ENCODE measurements at regions not wholly inside any gene's neighbourhood (a gene's known extent, or its start where the extent isn't known, plus 50 kb on each side); places are given as distances from the start of the nearest gene placed in this dataset.
"Not testable (repeated sequence)": the region's sequence is repeated elsewhere in the genome, so short reads cannot be mapped to it uniquely, and the experiment has no call there.

- H3K9me3 Mint-ChIP-seq (ENCODE audit: low read depth); DNase-seq; H3K27me3 Mint-ChIP-seq; CTCF ChIA-PET; H3K4me1 Mint-ChIP-seq; H3K27ac Mint-ChIP-seq; H3K4me3 Mint-ChIP-seq: not testable (repeated sequence)
- peaks cover 12% of the 10 kb centered on the region for H3K36me3 Mint-ChIP-seq
- ATAC-seq = peak; percentile 18
Measured at GRCh38 chr16:29132444-29132843, 147.6 kb downstream of the LAT start.

- DNase-seq; H3K27me3 Mint-ChIP-seq; H3K27ac Mint-ChIP-seq; H3K4me3 Mint-ChIP-seq; H3K9me3 Mint-ChIP-seq (ENCODE audit: low read depth); ATAC-seq; H3K4me1 Mint-ChIP-seq; CTCF ChIA-PET: not testable (repeated sequence)
- H3K36me3 Mint-ChIP-seq = peaks cover 11% of the 10 kb centered on the region
Measured at GRCh38 chr16:29130901-29131851, 146.3 kb downstream of the LAT start.

GRCh38 chr16:29130131-29130711 lies 145.4 kb downstream of the LAT start:
- H3K9me3 Mint-ChIP-seq (ENCODE audit: low read depth); H3K27ac Mint-ChIP-seq; ATAC-seq; DNase-seq; CTCF ChIA-PET; H3K27me3 Mint-ChIP-seq; H3K36me3 Mint-ChIP-seq; H3K4me3 Mint-ChIP-seq: not testable (repeated sequence)
- peaks cover 10% of the 10 kb centered on the region for H3K4me1 Mint-ChIP-seq

GRCh38 chr16:29129458-29130038 lies 144.7 kb downstream of the LAT start:
- H3K27ac Mint-ChIP-seq; H3K36me3 Mint-ChIP-seq; H3K9me3 Mint-ChIP-seq (ENCODE audit: low read depth); CTCF ChIA-PET; H3K4me3 Mint-ChIP-seq; DNase-seq; H3K27me3 Mint-ChIP-seq; ATAC-seq: not testable (repeated sequence)
- H3K4me1 Mint-ChIP-seq = peaks cover 10% of the 10 kb centered on the region

GRCh38 chr16:29128732-29129457 lies 144.0 kb downstream of the LAT start:
- H3K27ac Mint-ChIP-seq; H3K27me3 Mint-ChIP-seq; DNase-seq; ATAC-seq; H3K9me3 Mint-ChIP-seq (ENCODE audit: low read depth); H3K4me3 Mint-ChIP-seq; H3K36me3 Mint-ChIP-seq; CTCF ChIA-PET: not testable (repeated sequence)
- H3K4me1 Mint-ChIP-seq = peaks cover 10% of the 10 kb centered on the region

- ATAC-seq; H3K36me3 Mint-ChIP-seq; H3K27me3 Mint-ChIP-seq; DNase-seq; CTCF ChIA-PET; H3K4me3 Mint-ChIP-seq; H3K9me3 Mint-ChIP-seq (ENCODE audit: low read depth); H3K27ac Mint-ChIP-seq: not testable (repeated sequence)
- peaks cover 10% of the 10 kb centered on the region for H3K4me1 Mint-ChIP-seq
Measured at GRCh38 chr16:29127806-29128420, 143.1 kb downstream of the LAT start.

- DNase-seq (no peak), ATAC-seq (no peak)
- Mint-ChIP-seq H3K27ac (no peak overlapping the region), H3K4me3 (no peak overlapping the region), H3K9me3 (ENCODE audit: low read depth) (no peaks in the 10 kb centered on the region), H3K36me3 (peaks cover 7% of the 10 kb centered on the region), H3K4me1 (peaks cover 10% of the 10 kb centered on the region), H3K27me3 (no peaks in the 10 kb centered on the region)
- CTCF ChIA-PET = no interaction called here
Measured at GRCh38 chr16:29126616-29127015, 141.8 kb downstream of the LAT start.

- Mint-ChIP-seq H3K9me3 (ENCODE audit: low read depth) (no peaks in the 10 kb centered on the region), H3K27ac (peak overlapping the region; percentile 61), H3K4me1 (peaks cover 10% of the 10 kb centered on the region), H3K4me3 (no peak overlapping the region), H3K27me3 (no peaks in the 10 kb centered on the region), H3K36me3 (peaks cover 7% of the 10 kb centered on the region)
- no peak for ATAC-seq
- DNase-seq = no peak
- CTCF ChIA-PET = no interaction called here
Measured at GRCh38 chr16:29126057-29126494, 141.2 kb downstream of the LAT start.

GRCh38 chr16:29124828-29125227 lies 140.0 kb downstream of the LAT start:
- Mint-ChIP-seq H3K9me3 (ENCODE audit: low read depth) (no peaks in the 10 kb centered on the region), H3K4me3 (no peak overlapping the region), H3K27ac (no peak overlapping the region), H3K27me3 (no peaks in the 10 kb centered on the region), H3K4me1 (peaks cover 10% of the 10 kb centered on the region), H3K36me3 (peaks cover 7% of the 10 kb centered on the region)
- CTCF ChIA-PET = no interaction called here
- no peak for ATAC-seq
- no peak for DNase-seq

- CTCF ChIA-PET; H3K9me3 Mint-ChIP-seq (ENCODE audit: low read depth); H3K27me3 Mint-ChIP-seq; H3K36me3 Mint-ChIP-seq; H3K4me3 Mint-ChIP-seq; ATAC-seq; DNase-seq; H3K27ac Mint-ChIP-seq: not testable (repeated sequence)
- H3K4me1 Mint-ChIP-seq = peaks cover 10% of the 10 kb centered on the region
Measured at GRCh38 chr16:29124162-29124561, 139.3 kb downstream of the LAT start.

- H3K27me3 Mint-ChIP-seq; H3K4me3 Mint-ChIP-seq; H3K27ac Mint-ChIP-seq; H3K9me3 Mint-ChIP-seq (ENCODE audit: low read depth); CTCF ChIA-PET; ATAC-seq; DNase-seq: not testable (repeated sequence)
- Mint-ChIP-seq H3K36me3 (peaks cover 21% of the 10 kb centered on the region), H3K4me1 (peaks cover 18% of the 10 kb centered on the region)
Measured at GRCh38 chr16:29120680-29121079, 135.8 kb downstream of the LAT start.

GRCh38 chr16:29118301-29118957 lies 133.6 kb downstream of the LAT start:
- H3K27ac Mint-ChIP-seq = peak overlapping the region; percentile 25
- H3K9me3 Mint-ChIP-seq (ENCODE audit: low read depth); H3K4me3 Mint-ChIP-seq; H3K27me3 Mint-ChIP-seq; CTCF ChIA-PET; DNase-seq: not testable (repeated sequence)
- peaks cover 40% of the 10 kb centered on the region for H3K4me1 Mint-ChIP-seq
- ATAC-seq = peak; percentile 20
- H3K36me3 Mint-ChIP-seq = peaks cover 34% of the 10 kb centered on the region

Measured in activated CD8-positive, alpha-beta memory T cell treated with anti-CD3 and anti-CD28 coated beads, Interleukin-2, amount 10 ng/mL, durations not matched to agents 7 days and 5 days (primary cell).